Fibroblast of lung (primary cell): ENCODE measurements at regions not wholly inside any gene's neighbourhood (a gene's known extent, or its start where the extent isn't known, plus 50 kb on each side); places are given as distances from the start of the nearest gene placed in this dataset.

Source experiments
- DNase-seq, 2 donors: peaks; one replicate each; pipeline versions ENCODE4 v3.0.0 to v3.0.0-alpha.2; 2010; ENCODE audit warnings: low read depth in 2 of 2
- H2AFZ ChIP-seq: 2 replicates; pipeline ENCODE4 v1.5.1; 2012; ENCODE audit warnings: low read length, control low read depth, inconsistent platforms
- H3K27ac ChIP-seq: 2 replicates; pipeline ENCODE4 v1.5.1; 2011; ENCODE audit warnings: low read length, control low read depth; ENCODE audit not compliant: insufficient read depth
- H3K27me3 ChIP-seq: 2 replicates; pipeline ENCODE4 v1.5.1; 2011; ENCODE audit warnings: mild to moderate bottlenecking, low read length; ENCODE audit not compliant: control insufficient read depth, insufficient read depth
- H3K36me3 ChIP-seq: 2 replicates; pipeline ENCODE4 v1.5.1; 2011; ENCODE audit warnings: low read length; ENCODE audit not compliant: control insufficient read depth, insufficient read depth
- H3K4me1 ChIP-seq: 2 replicates; pipeline ENCODE4 v1.5.1; 2011; ENCODE audit warnings: low read length; ENCODE audit not compliant: control insufficient read depth, insufficient read depth; ENCODE audit errors: extremely low read depth
- H3K4me2 ChIP-seq: 2 replicates; pipeline ENCODE4 v1.5.1; 2011; ENCODE audit warnings: low read length, control low read depth; ENCODE audit not compliant: insufficient read depth; ENCODE audit errors: extremely low read depth
- H3K4me3 ChIP-seq, 4 experiments: fragments of 200-600 bp in 1 of 4; sonication (generic) in 1 of 4; replicated peaks in 1 of 4; 2 replicates each; pipeline ENCODE4 v1.5.1; 2011 to 2016; ENCODE audit warnings: low read length in 4 of 4, low read depth in 3 of 4, mild to moderate bottlenecking in 3 of 4, control low read depth in 2 of 4, inconsistent platforms in 1 of 4, mixed read lengths in 1 of 4; ENCODE audit not compliant: insufficient read depth in 1 of 4; ENCODE audit errors: control extremely low read depth in 1 of 4
- H3K79me2 ChIP-seq: 2 replicates; pipeline ENCODE4 v1.5.1; 2012; ENCODE audit warnings: mild to moderate bottlenecking, low read length, inconsistent platforms; ENCODE audit not compliant: control insufficient read depth, insufficient read depth
- H3K9ac ChIP-seq: 2 replicates; pipeline ENCODE4 v1.5.1; 2011; ENCODE audit warnings: mild to moderate bottlenecking, low read length, control low read depth; ENCODE audit not compliant: insufficient read depth
- H3K9me3 ChIP-seq: 2 replicates; pipeline ENCODE4 v1.5.1; 2012; ENCODE audit warnings: low read depth, low read length; ENCODE audit not compliant: control insufficient read depth, insufficient read depth
- H4K20me1 ChIP-seq: 2 replicates; pipeline ENCODE4 v1.5.1; 2011; ENCODE audit warnings: low read length; ENCODE audit not compliant: control insufficient read depth, insufficient read depth; ENCODE audit errors: extremely low read depth
- CTCF ChIP-seq, 2 donors: IDR thresholded peaks in 1 of 2; conservative IDR thresholded peaks in 1 of 2; 1 replicate in 1 of 2; 2 replicates in 1 of 2; pipeline ENCODE4 v1.5.1; 2011 to 2012; ENCODE audit warnings: low read length in 2 of 2, control low read depth in 1 of 2, inconsistent platforms in 1 of 2, low read depth in 1 of 2, mild to moderate bottlenecking in 1 of 2
- EZH2 ChIP-seq: IDR thresholded peaks from 2 replicates; pipeline ENCODE4 v1.5.1; 2012; ENCODE audit warnings: low read length, control low read depth, mild to moderate bottlenecking; ENCODE audit errors: missing control alignments

GRCh38 chr10:90985321-90985933, 64.5 kb upstream of the ANKRD1 start:
- Histone ChIP-seq H3K27ac (no peak overlapping the region), H3K4me2 (no peak overlapping the region), H3K79me2 (no peaks in the 10 kb centered on the region), H3K9me3 (no peaks in the 10 kb centered on the region), H3K4me1 (no peaks in the 10 kb centered on the region), H3K27me3 (no peaks in the 10 kb centered on the region), H2AFZ (no peak overlapping the region), H3K4me3 (no peak overlapping the region), H4K20me1 (no peaks in the 10 kb centered on the region), H3K36me3 (no peaks in the 10 kb centered on the region), H3K9ac (no peak overlapping the region)
- no peak for TF ChIP-seq CTCF (conservative IDR thresholded peaks at IDR 0.05 in 1 of 2, IDR thresholded peaks at IDR 0.05 in 1 of 2; ENCODE audit: low read depth in 1 of 2, low read length in 2 of 2)
- no peak for DNase-seq

GRCh38 chr10:90986136-90986760, 65.4 kb upstream of the ANKRD1 start:
- Histone ChIP-seq H3K27me3 (no peaks in the 10 kb centered on the region), H3K9me3 (no peaks in the 10 kb centered on the region), H3K4me1 (no peaks in the 10 kb centered on the region), H3K9ac (no peak overlapping the region), H3K36me3 (no peaks in the 10 kb centered on the region), H2AFZ (no peak overlapping the region), H4K20me1 (no peaks in the 10 kb centered on the region), H3K79me2 (no peaks in the 10 kb centered on the region), H3K4me2 (no peak overlapping the region), H3K27ac (no peak overlapping the region), H3K4me3 (no peak overlapping the region)
- no peak for DNase-seq
- no peak for TF ChIP-seq EZH2
- TF ChIP-seq CTCF (conservative IDR thresholded peaks at IDR 0.05 in 1 of 2, IDR thresholded peaks at IDR 0.05 in 1 of 2; ENCODE audit: low read depth in 1 of 2, low read length in 2 of 2), result no peak

- Histone ChIP-seq H3K27ac (no peak overlapping the region), H3K27me3 (no peaks in the 10 kb centered on the region), H3K79me2 (no peaks in the 10 kb centered on the region), H3K9ac (no peak overlapping the region), H4K20me1 (no peaks in the 10 kb centered on the region), H3K36me3 (no peaks in the 10 kb centered on the region), H3K9me3 (no peaks in the 10 kb centered on the region), H3K4me1 (no peaks in the 10 kb centered on the region), H2AFZ (no peak overlapping the region), H3K4me3 (no peak overlapping the region), H3K4me2 (no peak overlapping the region)
- no peak for DNase-seq
- no peak for TF ChIP-seq CTCF (conservative IDR thresholded peaks at IDR 0.05 in 1 of 2, IDR thresholded peaks at IDR 0.05 in 1 of 2; ENCODE audit: low read depth in 1 of 2, low read length in 2 of 2)
- TF ChIP-seq EZH2, result no peak
Observed at GRCh38 chr10:90986870-90987269, 66.0 kb upstream of the ANKRD1 start.
